ENCODE measurements at regions not wholly inside any gene's neighbourhood (a gene's known extent, or its start where the extent isn't known, plus 50 kb on each side); places are given as distances from the start of the nearest gene placed in this dataset.

DNA sequence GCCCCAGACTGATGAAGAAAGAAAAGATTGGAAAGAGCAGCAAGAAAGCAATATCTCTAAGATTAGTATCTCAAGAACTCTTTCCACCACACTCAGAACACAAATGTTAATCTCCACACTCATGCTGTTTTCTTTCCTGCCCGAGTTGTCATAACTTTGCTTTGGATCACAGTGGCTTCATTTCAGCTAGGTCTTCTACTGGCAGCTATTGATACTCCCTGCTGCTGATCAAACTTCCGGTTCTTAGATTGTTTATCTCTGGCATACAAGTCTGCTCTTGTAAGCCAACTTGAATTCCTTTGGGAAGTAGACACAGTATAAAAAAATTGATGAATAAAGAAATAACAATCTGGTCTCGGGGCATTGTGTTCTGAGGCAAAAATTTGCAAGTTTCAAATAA lies 77.7 kb upstream of the SPEF2 start:
- TF ChIP-seq CTCF (IDR thresholded peaks at IDR 0.05 in 8 of 11, conservative IDR thresholded peaks at IDR 0.05 in 3 of 11) (no peak), POLR2A (IDR thresholded peaks at IDR 0.05) (no peak)

Data from spleen (tissue), 7 donors.